Lower leg skin (tissue), 4 donors: ENCODE measurements at regions not wholly inside any gene's neighbourhood (a gene's known extent, or its start where the extent isn't known, plus 50 kb on each side); places are given as distances from the start of the nearest gene placed in this dataset.

ENCODE experiments used
- DNase-seq, 2 donors: peaks; one replicate each; pipeline ENCODE4 v3.0.0-alpha.2; 2019; ENCODE audit warnings: low spot score in 2 of 2
- H3K4me3 ChIP-seq: fragments of 200-600 bp; sonication (generic); 2 replicates; pipeline ENCODE4 v1.5.1; 2017; ENCODE audit warnings: mild to moderate bottlenecking, low read depth; ENCODE audit not compliant: poor library complexity, severe bottlenecking
- CTCF ChIP-seq, 3 donors: fragments of 450-650 bp; IDR thresholded peaks; one replicate each; pipeline ENCODE4 v1.5.1; 2016; ENCODE audit warnings: antibody characterized with exemption in 3 of 3, mild to moderate bottlenecking in 3 of 3, moderate library complexity in 2 of 3
- POLR2A ChIP-seq, 2 donors: fragments of 450-650 bp; IDR thresholded peaks; one replicate each; pipeline ENCODE4 v1.6.1; 2016 to 2017; ENCODE audit warnings: antibody characterized with exemption in 2 of 2, mild to moderate bottlenecking in 1 of 2, moderate library complexity in 1 of 2
- WGBS, 2 donors: methylation state at CpG; one replicate each; pipeline ENCODE4 v1.1.5; 2018; 5-methylcytosine and 5-hydroxymethylcytosine counted together
- intact Hi-C: fragments of 100-400 bp; cut with DNase I; formaldehyde crosslinking; loops from one replicate; pipeline ENCODE4 v1.15.0; 2023; ENCODE audit warnings: low total_unique reads

- 73 to 86% methylated on average over 5 of the region's 5 CpGs for WGBS, 2 donors
- no peak overlapping the region for H3K4me3 ChIP-seq
- TF ChIP-seq CTCF (IDR thresholded peaks at IDR 0.05) (no peak), POLR2A (IDR thresholded peaks at IDR 0.05) (no peak)
- intact Hi-C loops = no loop called here
- no peak for DNase-seq
Observed at GRCh38 chr3:148599481-148599880, 98.2 kb upstream of the AGTR1 start.

- H3K4me3 ChIP-seq = no peak overlapping the region
- TF ChIP-seq POLR2A (IDR thresholded peaks at IDR 0.05) = no peak
- TF ChIP-seq CTCF (IDR thresholded peaks at IDR 0.05) = no peak
- intact Hi-C loops = no loop called here
- DNase-seq = no peak
- WGBS, 2 donors = 88% methylated on average over 1 of the region's 1 CpG
Observed at GRCh38 chr3:148600440-148600839, 97.3 kb upstream of the AGTR1 start.

- no peak for TF ChIP-seq CTCF (IDR thresholded peaks at IDR 0.05)
- no peak for TF ChIP-seq POLR2A (IDR thresholded peaks at IDR 0.05)
- H3K4me3 ChIP-seq = no peak overlapping the region
- intact Hi-C loops = no loop called here
- 54 to 59% methylated on average over 4 of the region's 4 CpGs for WGBS, 2 donors
- no peak for DNase-seq
Observed at GRCh38 chr3:148600902-148601765, 96.6 kb upstream of the AGTR1 start.

GRCh38 chr3:148601766-148602685 is 95.7 kb upstream of the AGTR1 start:
- whole genome bisulfite sequencing, 2 donors = 54 to 58% methylated on average over 3 of the region's 3 CpGs
- intact Hi-C loops = no loop called here
- H3K4me3 ChIP-seq = no peak overlapping the region
- TF ChIP-seq CTCF (IDR thresholded peaks at IDR 0.05) = no peak
- no peak for TF ChIP-seq POLR2A (IDR thresholded peaks at IDR 0.05)
- DNase-seq = no peak

GRCh38 chr3:148604270-148605085 is 93.2 kb upstream of the AGTR1 start:
- TF ChIP-seq POLR2A (IDR thresholded peaks at IDR 0.05) (no peak), CTCF (IDR thresholded peaks at IDR 0.05) (no peak)
- H3K4me3 ChIP-seq = no peak overlapping the region
- WGBS, 2 donors = 55 to 67% methylated on average over 9 of the region's 9 CpGs
- intact Hi-C loops = no loop called here
- peak; percentile 50 to 83 for DNase-seq
